ENCODE measurements at regions not wholly inside any gene's neighbourhood (a gene's known extent, or its start where the extent isn't known, plus 50 kb on each side); places are given as distances from the start of the nearest gene placed in this dataset.

GRCh38 chr2:160917850-160918249, 242.4 kb upstream of the TANK start:
- Histone ChIP-seq H3K9ac (no peak overlapping the region), H3K9me3 (replicated peaks in 1 of 11) (peaks cover 0 to 5% (median 0%) of the 10 kb centered on the region in 11 experiments; a peak in 1 of 22 replicates), H3K36me3 (no peaks in the 10 kb centered on the region), H3K4me1 (no peaks in the 10 kb centered on the region), H3K27me3 (no peaks in the 10 kb centered on the region), H3K27ac (no peak overlapping the region), H3K4me3 (no peak overlapping the region), H4K20me1 (no peaks in the 10 kb centered on the region), H3K4me2 (no peak overlapping the region)
- TF ChIP-seq Cebpa-rat (IDR thresholded peaks at IDR 0.05) = no peak

- Histone ChIP-seq H3K9ac (no peak overlapping the region), H3K4me1 (no peaks in the 10 kb centered on the region), H3K9me3 (replicated peaks in 1 of 11) (peaks cover 0 to 5% (median 0%) of the 10 kb centered on the region in 11 experiments; a peak in 1 of 22 replicates), H4K20me1 (no peaks in the 10 kb centered on the region), H3K27ac (no peak overlapping the region), H3K36me3 (no peaks in the 10 kb centered on the region), H3K4me2 (no peak overlapping the region), H3K27me3 (no peaks in the 10 kb centered on the region), H3K4me3 (no peak overlapping the region)
- no peak for TF ChIP-seq Cebpa-rat (IDR thresholded peaks at IDR 0.05)
Observed at GRCh38 chr2:160918258-160918657, 242.0 kb upstream of the TANK start.

GRCh38 chr2:160918906-160919503, 241.2 kb upstream of the TANK start:
- Histone ChIP-seq H4K20me1 (no peaks in the 10 kb centered on the region), H3K27me3 (no peaks in the 10 kb centered on the region), H3K4me1 (no peaks in the 10 kb centered on the region), H3K9me3 (replicated peaks in 1 of 11) (peaks cover 0 to 5% (median 0%) of the 10 kb centered on the region in 11 experiments; a peak in 1 of 22 replicates), H3K36me3 (no peaks in the 10 kb centered on the region), H3K4me3 (no peak overlapping the region), H3K27ac (no peak overlapping the region), H3K4me2 (no peak overlapping the region), H3K9ac (no peak overlapping the region)
- no peak for TF ChIP-seq Cebpa-rat (IDR thresholded peaks at IDR 0.05)

- Histone ChIP-seq H3K36me3 (no peaks in the 10 kb centered on the region), H3K9me3 (replicated peaks in 1 of 11) (no peaks in the 10 kb centered on the region), H3K4me2 (no peak overlapping the region), H3K4me3 (no peak overlapping the region), H3K27ac (no peak overlapping the region), H3K4me1 (no peaks in the 10 kb centered on the region), H3K9ac (no peak overlapping the region), H3K27me3 (no peaks in the 10 kb centered on the region), H4K20me1 (no peaks in the 10 kb centered on the region)
- TF ChIP-seq Cebpa-rat (IDR thresholded peaks at IDR 0.05) = no peak
Observed at GRCh38 chr2:160920061-160920460, 240.2 kb upstream of the TANK start.

GRCh38 chr2:160920791-160921303, 239.4 kb upstream of the TANK start:
- no peak overlapping the region for H3K9ac ChIP-seq
- H3K27ac ChIP-seq = no peak overlapping the region
- no peaks in the 10 kb centered on the region for H3K36me3 ChIP-seq

GRCh38 chr2:160921386-160921964, 238.8 kb upstream of the TANK start:
- Histone ChIP-seq H3K4me2 (no peak overlapping the region), H3K9me3 (replicated peaks in 1 of 11) (no peaks in the 10 kb centered on the region)

More at GRCh38 chr2:160920791-160921303, 239.4 kb upstream of the TANK start:
- Histone ChIP-seq H3K9me3 (replicated peaks in 1 of 11) (no peaks in the 10 kb centered on the region), H3K4me2 (no peak overlapping the region), H4K20me1 (no peaks in the 10 kb centered on the region), H3K4me3 (no peak overlapping the region), H3K27me3 (no peaks in the 10 kb centered on the region), H3K4me1 (no peaks in the 10 kb centered on the region)
- TF ChIP-seq Cebpa-rat (IDR thresholded peaks at IDR 0.05) = no peak

GRCh38 chr2:160924936-160925353, 235.3 kb upstream of the TANK start:
- Histone ChIP-seq H3K4me1 (no peaks in the 10 kb centered on the region), H3K4me2 (no peak overlapping the region), H3K27me3 (no peaks in the 10 kb centered on the region), H3K9ac (no peak overlapping the region), H3K36me3 (no peaks in the 10 kb centered on the region), H3K27ac (no peak overlapping the region), H3K9me3 (replicated peaks in 1 of 11) (no peaks in the 10 kb centered on the region), H4K20me1 (no peaks in the 10 kb centered on the region), H3K4me3 (no peak overlapping the region)
- TF ChIP-seq Cebpa-rat (IDR thresholded peaks at IDR 0.05) = no peak

More at GRCh38 chr2:160921386-160921964, 238.8 kb upstream of the TANK start:
- Histone ChIP-seq H3K4me1 (no peaks in the 10 kb centered on the region), H4K20me1 (no peaks in the 10 kb centered on the region), H3K27ac (no peak overlapping the region), H3K27me3 (no peaks in the 10 kb centered on the region), H3K9ac (no peak overlapping the region), H3K4me3 (no peak overlapping the region), H3K36me3 (no peaks in the 10 kb centered on the region)
- no peak for TF ChIP-seq Cebpa-rat (IDR thresholded peaks at IDR 0.05)

GRCh38 chr2:160925956-160926355, 234.3 kb upstream of the TANK start:
- H3K36me3 ChIP-seq = no peaks in the 10 kb centered on the region
- H3K4me2 ChIP-seq = no peak overlapping the region
- no peak overlapping the region for H3K4me3 ChIP-seq
- no peak overlapping the region for H3K27ac ChIP-seq
- no peaks in the 10 kb centered on the region for H3K4me1 ChIP-seq
- no peaks in the 10 kb centered on the region for H4K20me1 ChIP-seq
- H3K9me3 ChIP-seq (replicated peaks in 1 of 11) = no peaks in the 10 kb centered on the region
- no peaks in the 10 kb centered on the region for H3K27me3 ChIP-seq
- TF ChIP-seq Cebpa-rat (IDR thresholded peaks at IDR 0.05) = no peak
- H3K9ac ChIP-seq = no peak overlapping the region

GRCh38 chr2:160927324-160927723, 232.9 kb upstream of the TANK start:
- H3K36me3 ChIP-seq = no peaks in the 10 kb centered on the region
- H3K9ac ChIP-seq = no peak overlapping the region
- H3K4me1 ChIP-seq = no peaks in the 10 kb centered on the region
- no peak overlapping the region for H3K27ac ChIP-seq
- no peak overlapping the region for H3K4me3 ChIP-seq
- TF ChIP-seq Cebpa-rat (IDR thresholded peaks at IDR 0.05) = no peak
- H3K27me3 ChIP-seq = no peaks in the 10 kb centered on the region
- H3K4me2 ChIP-seq = no peak overlapping the region
- H3K9me3 ChIP-seq (replicated peaks in 1 of 11) = no peaks in the 10 kb centered on the region
- H4K20me1 ChIP-seq = no peaks in the 10 kb centered on the region

GRCh38 chr2:160928854-160929301, 231.3 kb upstream of the TANK start:
- TF ChIP-seq Cebpa-rat (IDR thresholded peaks at IDR 0.05) = no peak
- no peak overlapping the region for H3K4me2 ChIP-seq
- H3K4me1 ChIP-seq = no peaks in the 10 kb centered on the region

More at GRCh38 chr2:160928854-160929301, 231.3 kb upstream of the TANK start:
- no peaks in the 10 kb centered on the region for H4K20me1 ChIP-seq
- no peaks in the 10 kb centered on the region for H3K27me3 ChIP-seq
- no peaks in the 10 kb centered on the region for H3K9me3 ChIP-seq (replicated peaks in 1 of 11)
- H3K4me3 ChIP-seq = no peak overlapping the region
- H3K36me3 ChIP-seq = no peaks in the 10 kb centered on the region
- H3K27ac ChIP-seq = no peak overlapping the region
- H3K9ac ChIP-seq = no peak overlapping the region

All from BLaER1 treated with 17β-estradiol and CSF1 and Interleukin-3, amounts not matched to agents 10 nM and 100 nM (cell line).